BJ (cell line): ENCODE measurements at regions not wholly inside any gene's neighbourhood (a gene's known extent, or its start where the extent isn't known, plus 50 kb on each side); places are given as distances from the start of the nearest gene placed in this dataset.

Experiments
- CTCF ChIA-PET: fragments of 350-600 bp; formaldehyde crosslinking; extraction: SDS; loops from one replicate; lab custom pipeline; 2021; ENCODE audit warnings: antibody characterized with exemption, inconsistent platforms; lab: Yijun Ruan, JAX
- POLR2A ChIA-PET: fragments of 300-600 bp; sonication (Branson Sonifier 250); formaldehyde crosslinking; extraction: SDS; loops from one replicate; lab custom pipeline; 2021; ENCODE audit warnings: antibody characterized with exemption; lab: Charles Lee
- DNase-seq: peaks from one replicate; pipeline ENCODE4 v3.0.0-alpha.2; 2011; ENCODE audit warnings: low read depth
- H3K27me3 ChIP-seq: 2 replicates; pipeline ENCODE4 v1.6.0; 2011; ENCODE audit warnings: low read length; ENCODE audit not compliant: control insufficient read depth, insufficient read depth
- H3K36me3 ChIP-seq: 2 replicates; pipeline ENCODE4 v1.5.1; 2011; ENCODE audit warnings: low read length; ENCODE audit not compliant: control insufficient read depth, insufficient read depth
- H3K4me3 ChIP-seq: 2 replicates; pipeline ENCODE4 v1.5.1; 2011; ENCODE audit warnings: low read depth, mild to moderate bottlenecking, control low read depth, low read length
- TF ChIP-seq, protein P1 (sequence below): IDR thresholded peaks from 2 replicates; pipeline ENCODE4 v1.5.1; 2011; ENCODE audit warnings: low read depth, mild to moderate bottlenecking, control low read depth, inconsistent platforms, low read length, moderate library complexity; ENCODE audit not compliant: insufficient read depth

DNA sequence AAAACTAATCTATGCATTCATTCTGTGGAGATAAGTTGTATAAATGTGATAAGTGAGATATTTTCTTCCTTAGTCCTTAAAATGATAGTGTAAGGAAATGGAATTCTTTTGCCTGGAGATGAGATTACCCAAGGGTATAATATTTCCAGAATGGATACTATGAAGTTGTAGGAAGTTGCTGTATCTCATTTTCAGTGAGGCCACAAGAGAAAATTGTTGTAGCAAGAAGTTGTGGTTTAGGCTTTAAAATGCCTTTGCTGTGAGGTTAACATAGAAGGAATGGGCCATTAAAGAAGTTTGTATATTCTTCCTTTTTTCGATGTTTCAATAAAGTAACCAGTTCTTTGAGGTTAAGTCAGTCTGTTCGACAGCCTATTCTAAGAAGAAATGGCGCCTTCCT is 50.7 kb upstream of the LIN7C start:
- CTCF ChIA-PET: interaction anchor here (0.6 kb wide), 1 partner anchor 1284 kb away, joined by 3 read pairs; no protein-coding TSS in a partner anchor
- no peaks in the 10 kb centered on the region for H3K36me3 ChIP-seq
- POLR2A ChIA-PET: no interaction called here
- TF ChIP-seq, protein P1, sequence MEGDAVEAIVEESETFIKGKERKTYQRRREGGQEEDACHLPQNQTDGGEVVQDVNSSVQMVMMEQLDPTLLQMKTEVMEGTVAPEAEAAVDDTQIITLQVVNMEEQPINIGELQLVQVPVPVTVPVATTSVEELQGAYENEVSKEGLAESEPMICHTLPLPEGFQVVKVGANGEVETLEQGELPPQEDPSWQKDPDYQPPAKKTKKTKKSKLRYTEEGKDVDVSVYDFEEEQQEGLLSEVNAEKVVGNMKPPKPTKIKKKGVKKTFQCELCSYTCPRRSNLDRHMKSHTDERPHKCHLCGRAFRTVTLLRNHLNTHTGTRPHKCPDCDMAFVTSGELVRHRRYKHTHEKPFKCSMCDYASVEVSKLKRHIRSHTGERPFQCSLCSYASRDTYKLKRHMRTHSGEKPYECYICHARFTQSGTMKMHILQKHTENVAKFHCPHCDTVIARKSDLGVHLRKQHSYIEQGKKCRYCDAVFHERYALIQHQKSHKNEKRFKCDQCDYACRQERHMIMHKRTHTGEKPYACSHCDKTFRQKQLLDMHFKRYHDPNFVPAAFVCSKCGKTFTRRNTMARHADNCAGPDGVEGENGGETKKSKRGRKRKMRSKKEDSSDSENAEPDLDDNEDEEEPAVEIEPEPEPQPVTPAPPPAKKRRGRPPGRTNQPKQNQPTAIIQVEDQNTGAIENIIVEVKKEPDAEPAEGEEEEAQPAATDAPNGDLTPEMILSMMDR: no peak
- no peak for DNase-seq
- no peaks in the 10 kb centered on the region for H3K27me3 ChIP-seq
- H3K4me3 ChIP-seq: no peak overlapping the region
